Chondrocyte (in vitro differentiated cells): ENCODE measurements at regions not wholly inside any gene's neighbourhood (a gene's known extent, or its start where the extent isn't known, plus 50 kb on each side); places are given as distances from the start of the nearest gene placed in this dataset.
"Not testable (repeated sequence)": the region's sequence is repeated elsewhere in the genome, so short reads cannot be mapped to it uniquely, and the experiment has no call there.

Experiments used
- DNase-seq: peaks from one replicate; pipeline ENCODE4 v3.0.0; 2021; ENCODE audit warnings: mixed read lengths, low spot score
- H3K27ac Mint-ChIP-seq: one replicate; pipeline ENCODE4 v1.8.0; 2021; ENCODE audit warnings: mild to moderate bottlenecking, moderate library complexity, mixed read lengths; ENCODE audit not compliant: unreplicated experiment
- H3K27me3 Mint-ChIP-seq: 2 replicates; pipeline ENCODE4 v1.8.0; 2021; ENCODE audit warnings: low read depth, mixed read lengths
- H3K36me3 Mint-ChIP-seq: 2 replicates; pipeline ENCODE4 v1.8.0; 2021; ENCODE audit warnings: low read depth, mixed read lengths
- H3K4me1 Mint-ChIP-seq: 2 replicates; pipeline ENCODE4 v1.8.0; 2021; ENCODE audit warnings: low read depth, mild to moderate bottlenecking, mixed read lengths
- H3K4me3 Mint-ChIP-seq: one replicate; pipeline ENCODE4 v1.8.0; 2021; ENCODE audit warnings: mild to moderate bottlenecking, moderate library complexity, mixed read lengths; ENCODE audit not compliant: unreplicated experiment
- H3K9me3 Mint-ChIP-seq: 2 replicates; pipeline ENCODE4 v1.8.0; 2021; ENCODE audit warnings: low read depth, mixed read lengths
- CTCF ChIP-seq: fragments of 200-600 bp; sonication (generic); IDR thresholded peaks from 2 replicates; pipeline ENCODE4 v1.5.0; 2021; ENCODE audit warnings: antibody characterized with exemption, mild to moderate bottlenecking, moderate library complexity

- no peak for DNase-seq
- Mint-ChIP-seq H3K27me3 (peaks cover 20% of the 10 kb centered on the region), H3K4me3 (no peak overlapping the region), H3K4me1 (no peaks in the 10 kb centered on the region), H3K36me3 (no peaks in the 10 kb centered on the region), H3K27ac (no peak overlapping the region), H3K9me3 (no peaks in the 10 kb centered on the region)
- no peak for TF ChIP-seq CTCF
Measured at GRCh38 chr5:159490507-159490906, 160.2 kb upstream of the IL12B start.

GRCh38 chr5:159493696-159494095, 163.4 kb upstream of the IL12B start:
- DNase-seq = no peak

GRCh38 chr5:159496773-159497172, 166.5 kb upstream of the IL12B start:
- Mint-ChIP-seq H3K27ac (no peak overlapping the region), H3K36me3 (peaks cover 2% of the 10 kb centered on the region), H3K27me3 (peaks cover 6% of the 10 kb centered on the region), H3K9me3 (peaks cover 2% of the 10 kb centered on the region), H3K4me3 (no peak overlapping the region), H3K4me1 (no peaks in the 10 kb centered on the region)
- no peak for DNase-seq
- TF ChIP-seq CTCF = no peak

More at GRCh38 chr5:159493696-159494095, 163.4 kb upstream of the IL12B start:
- no peak for TF ChIP-seq CTCF
- H3K9me3 Mint-ChIP-seq = no peaks in the 10 kb centered on the region
- H3K27ac Mint-ChIP-seq = no peak overlapping the region
- H3K36me3 Mint-ChIP-seq = no peaks in the 10 kb centered on the region
- H3K4me1 Mint-ChIP-seq = no peaks in the 10 kb centered on the region
- H3K27me3 Mint-ChIP-seq = peaks cover 11% of the 10 kb centered on the region
- no peak overlapping the region for H3K4me3 Mint-ChIP-seq

- peaks cover 4% of the 10 kb centered on the region for H3K9me3 Mint-ChIP-seq
- H3K36me3 Mint-ChIP-seq = peaks cover 2% of the 10 kb centered on the region
- peaks cover 6% of the 10 kb centered on the region for H3K27me3 Mint-ChIP-seq
- H3K27ac Mint-ChIP-seq = no peak overlapping the region
- H3K4me3 Mint-ChIP-seq = no peak overlapping the region
- no peak for DNase-seq
- no peaks in the 10 kb centered on the region for H3K4me1 Mint-ChIP-seq
- TF ChIP-seq CTCF = no peak
Measured at GRCh38 chr5:159497221-159497620, 166.9 kb upstream of the IL12B start.

- DNase-seq = no peak
- H3K9me3 Mint-ChIP-seq = peaks cover 5% of the 10 kb centered on the region
- TF ChIP-seq CTCF = no peak
- H3K36me3 Mint-ChIP-seq = peaks cover 2% of the 10 kb centered on the region
- no peak overlapping the region for H3K27ac Mint-ChIP-seq
- H3K4me1 Mint-ChIP-seq = no peaks in the 10 kb centered on the region
- H3K4me3 Mint-ChIP-seq = no peak overlapping the region
- peaks cover 6% of the 10 kb centered on the region for H3K27me3 Mint-ChIP-seq
Measured at GRCh38 chr5:159498630-159499029, 168.3 kb upstream of the IL12B start.

GRCh38 chr5:159502116-159502515, 171.8 kb upstream of the IL12B start:
- not testable (repeated sequence) for H3K4me3 Mint-ChIP-seq, H3K4me1 Mint-ChIP-seq, DNase-seq, H3K36me3 Mint-ChIP-seq, H3K27me3 Mint-ChIP-seq, H3K9me3 Mint-ChIP-seq, H3K27ac Mint-ChIP-seq
